SK-N-SH (cell line): ENCODE measurements at regions not wholly inside any gene's neighbourhood (a gene's known extent, or its start where the extent isn't known, plus 50 kb on each side); places are given as distances from the start of the nearest gene placed in this dataset.

ENCODE experiments used
- CTCF ChIA-PET: fragments of 300-600, 350-600 bp; formaldehyde crosslinking; extraction: SDS; loops from one replicate; lab custom pipeline; 2021; lab: Yijun Ruan, JAX
- POLR2A ChIA-PET: fragments of 350-600 bp; sonication (Branson Sonifier 250); formaldehyde crosslinking; extraction: SDS; loops from one replicate; lab custom pipeline; 2020; ENCODE audit warnings: antibody characterized with exemption, inconsistent platforms; lab: Yijun Ruan, JAX
- DNase-seq: peaks from one replicate; pipeline ENCODE4 v3.0.0; 2012
- H2AFZ ChIP-seq: fragments of 200-600 bp; sonication (generic); 2 replicates; pipeline ENCODE4 v1.8.1; 2016; ENCODE audit warnings: antibody characterized with exemption, mild to moderate bottlenecking, low read depth
- H3F3A ChIP-seq: fragments of 200-600 bp; sonication (generic); replicated peaks from 2 replicates; pipeline ENCODE3; 2016; ENCODE audit warnings: antibody characterized with exemption, mild to moderate bottlenecking; ENCODE audit not compliant: insufficient read depth
- H3K27ac ChIP-seq, 2 experiments: fragments of 200-500 bp in 1 of 2; fragments of 200-600 bp in 1 of 2; sonication (Bioruptor generic) in 1 of 2; sonication (generic), shearing (Covaris generic) in 1 of 2; 2 replicates each; pipeline versions ENCODE4 v1.5.1 to v1.6.1; 2014 to 2016; ENCODE audit warnings: low read depth in 2 of 2, inconsistent platforms in 1 of 2, low read length in 1 of 2, mild to moderate bottlenecking in 1 of 2, mixed read lengths in 1 of 2
- H3K27me3 ChIP-seq: fragments of 200-600 bp; sonication (generic), shearing (Covaris generic); 2 replicates; pipeline ENCODE4 v1.6.1; 2016; ENCODE audit warnings: mixed run types; ENCODE audit not compliant: insufficient read depth
- H3K36me3 ChIP-seq, 2 experiments: fragments of 200-500 bp in 1 of 2; fragments of 200-600 bp in 1 of 2; sonication (Bioruptor generic) in 1 of 2; sonication (generic) in 1 of 2; replicated peaks in 1 of 2; 2 replicates each; pipeline versions ENCODE3 to v1.5.1; 2014 to 2016; ENCODE audit warnings: low read length in 1 of 2, mild to moderate bottlenecking in 1 of 2; ENCODE audit not compliant: insufficient read depth in 2 of 2, control insufficient read depth in 1 of 2
- H3K4me1 ChIP-seq, 2 experiments: fragments of 200-500 bp in 1 of 2; fragments of 200-600 bp in 1 of 2; sonication (Bioruptor generic) in 1 of 2; sonication (generic), shearing (Covaris generic) in 1 of 2; 2 replicates each; pipeline versions ENCODE4 v1.5.1 to v1.6.1; 2014 to 2016; ENCODE audit warnings: low read depth in 1 of 2, low read length in 1 of 2, mixed run types in 1 of 2; ENCODE audit not compliant: insufficient read depth in 2 of 2, control insufficient read depth in 1 of 2
- H3K4me2 ChIP-seq: fragments of 200-600 bp; sonication (generic), shearing (Covaris generic); 2 replicates; pipeline ENCODE4 v1.6.1; 2017; ENCODE audit warnings: mixed run types
- H3K4me3 ChIP-seq, 2 experiments: fragments of 200-500 bp in 1 of 2; fragments of 200-600 bp in 1 of 2; sonication (Bioruptor generic) in 1 of 2; sonication (generic), shearing (Covaris generic) in 1 of 2; 2 replicates each; pipeline versions ENCODE4 v1.5.1 to v1.8.1; 2014 to 2016; ENCODE audit warnings: low read depth in 2 of 2, inconsistent platforms in 1 of 2, low read length in 1 of 2, mild to moderate bottlenecking in 1 of 2, mixed read lengths in 1 of 2, moderate library complexity in 1 of 2
- H3K79me2 ChIP-seq: fragments of 200-600 bp; sonication (generic); 2 replicates; pipeline ENCODE4 v1.8.1; 2017; ENCODE audit warnings: mild to moderate bottlenecking; ENCODE audit not compliant: insufficient read depth
- H3K9ac ChIP-seq: fragments of 200-600 bp; sonication (generic); 2 replicates; pipeline ENCODE4 v1.6.1; 2017; ENCODE audit warnings: mixed run types
- H3K9me2 ChIP-seq: fragments of 200-600 bp; sonication (generic); 2 replicates; pipeline ENCODE4 v1.6.1; 2017; ENCODE audit warnings: mixed run types
- H3K9me3 ChIP-seq: fragments of 200-600 bp; sonication (generic); 2 replicates; pipeline ENCODE4 v1.6.1; 2017; ENCODE audit warnings: mixed run types, mild to moderate bottlenecking, moderate library complexity
- H4K20me1 ChIP-seq: fragments of 200-600 bp; sonication (generic); 2 replicates; pipeline ENCODE4 v1.6.1; 2017; ENCODE audit warnings: mild to moderate bottlenecking, mixed run types; ENCODE audit not compliant: insufficient read depth
- FOSL2 ChIP-seq: IDR thresholded peaks from 2 replicates; pipeline ENCODE4 v1.4.0; 2012; ENCODE audit warnings: low read depth, mild to moderate bottlenecking, moderate library complexity, borderline replicate concordance
- FOXJ3 ChIP-seq: sonication (generic); formaldehyde crosslinking; IDR thresholded peaks from 2 replicates; pipeline ENCODE4 v1.5.1; 2020; ENCODE audit warnings: mild to moderate bottlenecking, missing genetic modification reagents
- MEF2A ChIP-seq: IDR thresholded peaks from 2 replicates; pipeline ENCODE4 v1.4.0; 2012; ENCODE audit warnings: low read depth, borderline replicate concordance
- RAD21 ChIP-seq: IDR thresholded peaks from 2 replicates; pipeline ENCODE4 v1.6.1; 2012; ENCODE audit warnings: mild to moderate bottlenecking, low read length
- RCOR1 ChIP-seq: fragments of 150-350 bp; IDR thresholded peaks from 2 replicates; pipeline ENCODE4 v1.6.1; 2017; ENCODE audit warnings: antibody characterized with exemption, low read length
- RXRA ChIP-seq: IDR thresholded peaks from 2 replicates; pipeline ENCODE4 v1.4.0; 2012; ENCODE audit warnings: low read depth, mild to moderate bottlenecking, borderline replicate concordance
- SIN3A ChIP-seq: IDR thresholded peaks from 2 replicates; pipeline ENCODE4 v1.6.1; 2012; ENCODE audit warnings: low read depth, mild to moderate bottlenecking, low read length, moderate library complexity, borderline replicate concordance
- WGBS: methylation state at CpG from one replicate; pipeline ENCODE4 v1.1.6; 2017; ENCODE audit warnings: low lambda C conversion rate; 5-methylcytosine and 5-hydroxymethylcytosine counted together

DNA sequence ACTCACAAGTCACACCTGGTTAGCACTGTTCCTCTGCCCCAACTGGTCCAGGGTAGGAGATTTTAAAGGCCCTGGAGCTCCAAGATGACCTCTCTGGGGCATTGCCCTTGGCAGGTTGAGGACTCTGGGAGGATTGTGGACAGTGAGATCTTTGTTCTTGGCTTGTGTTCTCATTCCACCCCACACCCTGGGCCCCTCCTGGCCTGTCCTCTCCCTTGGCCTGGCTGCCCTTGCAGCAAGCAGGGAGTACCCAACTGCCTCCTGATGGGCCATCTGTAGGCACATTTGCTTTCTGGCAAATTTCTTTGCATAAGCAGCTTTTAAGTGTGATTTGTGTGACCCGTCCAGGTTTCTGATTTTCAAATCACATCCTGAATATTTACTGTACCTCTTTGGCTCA lies 239.6 kb downstream of the UTP18 start:
- no peak for TF ChIP-seq FOSL2
- Histone ChIP-seq H3K27ac (peak overlapping the region in 1 of 2 experiments; percentile 50; a peak in 2 of 4 replicates), H3K9ac (no peak overlapping the region), H3K4me2 (no peak overlapping the region), H3K9me2 (no peaks in the 10 kb centered on the region), H3F3A (no peaks in the 10 kb centered on the region), H4K20me1 (no peaks in the 10 kb centered on the region), H3K36me3 (no peaks in the 10 kb centered on the region), H3K79me2 (no peaks in the 10 kb centered on the region), H3K9me3 (peaks cover 7% of the 10 kb centered on the region; the same call in 1 of the 2 replicates), H3K27me3 (no peaks in the 10 kb centered on the region), H2AFZ (no peak overlapping the region), H3K4me3 (no peak overlapping the region), H3K4me1 (peaks cover 0 to 7% of the 10 kb centered on the region in 2 experiments; a peak in 1 of 4 replicates)
- ChIA-PET CTCF (interaction anchor here (1.0 to 1.9 kb wide), 3 partner anchors 12 to 128 kb away, joined by 4 to 5 read pairs (median 4); no protein-coding TSS in a partner anchor), POLR2A (no interaction called here)
- DNase-seq: no peak
- WGBS: 18% methylated on average over 1 of the region's 1 CpG

DNA sequence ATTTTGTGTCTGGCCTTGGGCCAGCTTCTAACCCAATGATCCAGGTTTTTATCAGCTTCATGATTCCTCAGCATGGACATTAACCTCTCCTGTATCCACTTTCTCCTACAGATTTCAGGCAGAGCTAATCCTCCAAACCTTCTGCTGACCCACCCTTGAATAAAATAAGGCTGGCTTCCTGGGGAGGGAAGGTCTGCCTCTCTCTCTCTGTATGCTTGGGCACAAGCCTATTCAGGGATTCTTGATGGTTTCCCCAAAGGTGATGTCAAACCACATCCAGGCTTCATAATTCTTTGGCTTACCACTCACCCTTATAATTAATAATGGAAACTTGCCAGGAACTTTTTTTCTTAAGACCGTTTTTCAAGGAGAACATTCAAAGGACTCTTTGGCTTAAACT lies 240.1 kb downstream of the UTP18 start:
- Histone ChIP-seq H3K9me2 (no peaks in the 10 kb centered on the region), H3K9me3 (peaks cover 7% of the 10 kb centered on the region; the same call in 1 of the 2 replicates), H3K4me3 (no peak overlapping the region), H3K36me3 (no peaks in the 10 kb centered on the region), H3K4me2 (no peak overlapping the region), H3K27me3 (no peaks in the 10 kb centered on the region), H3K79me2 (no peaks in the 10 kb centered on the region), H3K27ac (no peak overlapping the region; a peak in 1 of 4 replicates), H3F3A (no peaks in the 10 kb centered on the region), H3K4me1 (peaks cover 0 to 7% of the 10 kb centered on the region in 2 experiments; a peak in 1 of 4 replicates), H4K20me1 (no peaks in the 10 kb centered on the region), H2AFZ (no peak overlapping the region), H3K9ac (no peak overlapping the region)
- WGBS: 5% methylated on average over 1 of the region's 1 CpG
- POLR2A ChIA-PET: no interaction called here
- CTCF ChIA-PET: interaction anchor here (0.6 to 3.1 kb wide), 5 partner anchors 11 to 129 kb away, joined by 3 to 8 read pairs (median 4); no protein-coding TSS in a partner anchor
- DNase-seq: no peak
- TF ChIP-seq FOSL2: no peak
- TF ChIP-seq RCOR1: no peak
- no peak for TF ChIP-seq RAD21
- TF ChIP-seq MEF2A: no peak
- no peak for TF ChIP-seq SIN3A
- TF ChIP-seq RXRA: no peak

DNA sequence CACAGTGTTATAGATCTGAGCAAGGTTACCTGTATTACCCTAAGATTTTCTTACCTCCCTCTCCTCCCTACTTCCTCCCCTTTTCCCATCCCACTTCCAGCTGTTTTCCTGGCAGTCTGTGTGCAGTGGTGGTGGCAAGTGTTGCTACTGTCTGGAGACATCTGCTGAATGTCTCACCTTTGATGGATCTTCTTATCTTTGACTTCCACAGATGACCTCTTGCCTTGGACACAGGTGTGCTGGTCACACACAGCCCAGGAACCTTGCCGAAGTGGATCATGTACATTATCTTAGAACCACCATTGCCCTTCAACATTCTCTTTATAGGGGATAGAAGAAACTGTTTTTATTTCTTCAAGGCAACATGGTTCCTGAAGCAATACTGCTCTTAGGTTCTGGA lies 245.1 kb downstream of the UTP18 start:
- H3K27me3 ChIP-seq: no peaks in the 10 kb centered on the region
- no peak for DNase-seq
- H3K36me3 ChIP-seq: no peaks in the 10 kb centered on the region
- H3K79me2 ChIP-seq: no peaks in the 10 kb centered on the region
- H3K4me1 ChIP-seq: peaks cover 0 to 11% of the 10 kb centered on the region in 2 experiments; a peak in 2 of 4 replicates
- no peak overlapping the region for H3K4me2 ChIP-seq
- no peak for TF ChIP-seq FOXJ3
- TF ChIP-seq, all 33 proteins: peak for 0
- 0 out of 2 replicates have a peak, but pooled peaks cover 3% of the 10 kb centered on the region for H3K9me3 ChIP-seq
- H3K9ac ChIP-seq: no peak overlapping the region
- H3K4me3 ChIP-seq: no peak overlapping the region
- ChIA-PET CTCF (interaction anchor here (0.6 to 2.6 kb wide), 5 partner anchors 10 to 206 kb away, joined by 3 to 7 read pairs (median 3); no protein-coding TSS in a partner anchor), POLR2A (no interaction called here)
- 29% methylated on average over 1 of the region's 1 CpG for WGBS
- no peak overlapping the region for H3K27ac ChIP-seq
- H3F3A ChIP-seq: no peaks in the 10 kb centered on the region
- no peaks in the 10 kb centered on the region for H4K20me1 ChIP-seq
- H2AFZ ChIP-seq: no peak overlapping the region
- H3K9me2 ChIP-seq: no peaks in the 10 kb centered on the region
